CD4-positive, alpha-beta T cell (primary cell): ENCODE measurements at regions not wholly inside any gene's neighbourhood (a gene's known extent, or its start where the extent isn't known, plus 50 kb on each side); places are given as distances from the start of the nearest gene placed in this dataset.

Source experiments
- ATAC-seq: fragments of 200-7000 bp; cut with Tn5 transposase; one replicate; pipeline ENCODE4 v1.10.0; 2022; ENCODE audit warnings: mild to moderate bottlenecking; ENCODE audit not compliant: poor library complexity
- CTCF ChIA-PET: fragments of 350-600 bp; sonication (Branson Sonifier 250); formaldehyde crosslinking; loops from one replicate; lab custom pipeline; 2021; ENCODE audit warnings: antibody characterized with exemption, inconsistent platforms; lab: Charles Lee
- POLR2A ChIA-PET: fragments of 350-600 bp; sonication (Branson Sonifier 250); formaldehyde crosslinking; loops from one replicate; lab custom pipeline; 2021; ENCODE audit warnings: antibody characterized with exemption, inconsistent platforms; lab: Charles Lee
- DNase-seq, 14 experiments: peaks; one replicate each; pipeline ENCODE4 v3.0.0-alpha.2; 2013 to 2020; ENCODE audit warnings: mixed read lengths in 2 of 14
- H3K27ac ChIP-seq, 2 donors: one replicate each; pipeline versions ENCODE4 v1.5.1 to v1.7.0; 2013; ENCODE audit warnings: low read length in 2 of 2, low read depth in 1 of 2, mild to moderate bottlenecking in 1 of 2
- H3K27me3 ChIP-seq, 2 experiments: 1 replicate in 1 of 2; 2 replicates in 1 of 2; pipeline versions ENCODE4 v1.6.1 to v1.7.0; 2013; ENCODE audit warnings: low read length in 2 of 2, control low read depth in 1 of 2, mild to moderate bottlenecking in 1 of 2, moderate library complexity in 1 of 2; ENCODE audit not compliant: insufficient read depth in 2 of 2, control insufficient read depth in 1 of 2
- H3K36me3 ChIP-seq: one replicate; pipeline ENCODE4 v1.6.1; 2013; ENCODE audit warnings: low read length, control low read depth; ENCODE audit not compliant: insufficient read depth
- H3K4me1 ChIP-seq: one replicate; pipeline ENCODE4 v1.6.1; 2013; ENCODE audit warnings: low read length, control low read depth; ENCODE audit not compliant: insufficient read depth
- H3K4me3 ChIP-seq: one replicate; pipeline ENCODE4 v1.5.1; 2013; ENCODE audit warnings: mild to moderate bottlenecking, low read length, moderate library complexity
- H3K9me3 ChIP-seq, 2 experiments: 1 replicate in 1 of 2; 2 replicates in 1 of 2; pipeline versions ENCODE4 v1.6.1 to v1.7.0; 2013; ENCODE audit warnings: low read length in 2 of 2, mild to moderate bottlenecking in 2 of 2, control low read depth in 1 of 2, moderate library complexity in 1 of 2; ENCODE audit not compliant: control insufficient read depth in 1 of 2, insufficient read depth in 1 of 2
- H3K27ac Mint-ChIP-seq: one replicate; pipeline ENCODE4 v1.8.0; 2020; ENCODE audit warnings: mixed read lengths
- H3K27me3 Mint-ChIP-seq: one replicate; pipeline ENCODE4 v1.8.0; 2021; ENCODE audit warnings: mixed read lengths
- H3K36me3 Mint-ChIP-seq: one replicate; pipeline ENCODE4 v1.8.0; 2021; ENCODE audit warnings: low read depth, mixed read lengths
- H3K4me1 Mint-ChIP-seq: one replicate; pipeline ENCODE4 v1.8.0; 2021; ENCODE audit warnings: low read depth, mixed read lengths
- H3K4me3 Mint-ChIP-seq: one replicate; pipeline ENCODE4 v1.8.0; 2020; ENCODE audit warnings: mild to moderate bottlenecking, mixed read lengths
- H3K9me3 Mint-ChIP-seq: one replicate; pipeline ENCODE4 v1.8.0; 2020; ENCODE audit warnings: mixed read lengths
- intact Hi-C, 2 experiments: fragments of 100-400 bp; cut with DNase I in 1 of 2; cut with micrococcal nuclease in 1 of 2; formaldehyde crosslinking; loops; one replicate each; pipeline versions ENCODE4 v1.15.1 to v1.9.0; 2023 to 2025; cut with DNase I, micrococcal nuclease
- TF ChIP-seq, protein P1 (sequence below): fragments of 200-600 bp; IDR thresholded peaks from one replicate; pipeline ENCODE4 v1.8.0; 2022; ENCODE audit warnings: antibody characterized with exemption, mild to moderate bottlenecking

GRCh38 chr16:61296305-61296704 lies 739.9 kb downstream of the CDH8 start:
- Histone ChIP-seq H3K36me3 (no peaks in the 10 kb centered on the region), H3K4me3 (no peak overlapping the region), H3K9me3 (peaks cover 0 to 16% of the 10 kb centered on the region in 2 experiments), H3K4me1 (no peaks in the 10 kb centered on the region), H3K27ac (no peak overlapping the region), H3K27me3 (no peaks in the 10 kb centered on the region)
- peaks cover 6% of the 10 kb centered on the region for H3K9me3 Mint-ChIP-seq
- no peak for DNase-seq
- intact Hi-C loops = no loop called here
- no peaks in the 10 kb centered on the region for H3K27me3 Mint-ChIP-seq
- no peak overlapping the region for H3K27ac Mint-ChIP-seq
- ChIA-PET CTCF (no interaction called here), POLR2A (no interaction called here)
- ATAC-seq = no peak
- H3K36me3 Mint-ChIP-seq = no peaks in the 10 kb centered on the region
- H3K4me1 Mint-ChIP-seq = no peaks in the 10 kb centered on the region
- TF ChIP-seq, protein P1, sequence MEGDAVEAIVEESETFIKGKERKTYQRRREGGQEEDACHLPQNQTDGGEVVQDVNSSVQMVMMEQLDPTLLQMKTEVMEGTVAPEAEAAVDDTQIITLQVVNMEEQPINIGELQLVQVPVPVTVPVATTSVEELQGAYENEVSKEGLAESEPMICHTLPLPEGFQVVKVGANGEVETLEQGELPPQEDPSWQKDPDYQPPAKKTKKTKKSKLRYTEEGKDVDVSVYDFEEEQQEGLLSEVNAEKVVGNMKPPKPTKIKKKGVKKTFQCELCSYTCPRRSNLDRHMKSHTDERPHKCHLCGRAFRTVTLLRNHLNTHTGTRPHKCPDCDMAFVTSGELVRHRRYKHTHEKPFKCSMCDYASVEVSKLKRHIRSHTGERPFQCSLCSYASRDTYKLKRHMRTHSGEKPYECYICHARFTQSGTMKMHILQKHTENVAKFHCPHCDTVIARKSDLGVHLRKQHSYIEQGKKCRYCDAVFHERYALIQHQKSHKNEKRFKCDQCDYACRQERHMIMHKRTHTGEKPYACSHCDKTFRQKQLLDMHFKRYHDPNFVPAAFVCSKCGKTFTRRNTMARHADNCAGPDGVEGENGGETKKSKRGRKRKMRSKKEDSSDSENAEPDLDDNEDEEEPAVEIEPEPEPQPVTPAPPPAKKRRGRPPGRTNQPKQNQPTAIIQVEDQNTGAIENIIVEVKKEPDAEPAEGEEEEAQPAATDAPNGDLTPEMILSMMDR = no peak
- H3K4me3 Mint-ChIP-seq = no peak overlapping the region

DNA sequence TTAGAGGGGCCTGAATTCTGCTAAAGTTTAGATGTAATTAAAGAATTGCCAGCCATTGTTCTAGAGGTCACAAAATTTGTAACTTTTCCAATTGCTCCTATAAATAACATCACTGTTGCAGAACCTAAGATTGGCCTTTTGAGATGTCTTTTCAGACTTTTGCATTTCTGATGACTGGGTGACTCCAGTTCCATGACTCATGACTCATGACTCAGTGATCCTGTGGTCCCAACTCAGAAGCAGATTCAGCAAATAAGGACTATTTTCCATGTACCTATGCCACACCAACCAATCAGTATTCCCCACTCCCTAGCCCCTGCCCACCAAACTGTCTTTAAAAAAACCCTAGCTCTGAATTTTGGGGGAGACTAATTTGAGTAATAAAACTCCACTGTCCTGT lies 740.9 kb downstream of the CDH8 start:
- DNase-seq (no peak), ATAC-seq (no peak)
- ChIA-PET POLR2A (no interaction called here), CTCF (no interaction called here)
- TF ChIP-seq, protein P1 = no peak
- H3K27me3 Mint-ChIP-seq = no peaks in the 10 kb centered on the region
- Histone ChIP-seq H3K36me3 (no peaks in the 10 kb centered on the region), H3K9me3 (peaks cover 0 to 16% of the 10 kb centered on the region in 2 experiments), H3K4me3 (no peak overlapping the region), H3K27ac (no peak overlapping the region), H3K27me3 (no peaks in the 10 kb centered on the region), H3K4me1 (no peaks in the 10 kb centered on the region)
- H3K27ac Mint-ChIP-seq = no peak overlapping the region
- intact Hi-C loops = no loop called here
- H3K4me3 Mint-ChIP-seq = no peak overlapping the region
- H3K9me3 Mint-ChIP-seq = peaks cover 6% of the 10 kb centered on the region
- no peaks in the 10 kb centered on the region for H3K4me1 Mint-ChIP-seq
- no peaks in the 10 kb centered on the region for H3K36me3 Mint-ChIP-seq

- no peak for DNase-seq
- Mint-ChIP-seq H3K36me3 (no peaks in the 10 kb centered on the region), H3K9me3 (peaks cover 10% of the 10 kb centered on the region), H3K4me1 (no peaks in the 10 kb centered on the region), H3K27ac (no peak overlapping the region), H3K27me3 (no peaks in the 10 kb centered on the region), H3K4me3 (no peak overlapping the region)
- Histone ChIP-seq H3K4me1 (no peaks in the 10 kb centered on the region), H3K27ac (no peak overlapping the region), H3K9me3 (peaks cover 0 to 10% of the 10 kb centered on the region in 2 experiments), H3K36me3 (no peaks in the 10 kb centered on the region), H3K27me3 (no peaks in the 10 kb centered on the region), H3K4me3 (no peak overlapping the region)
- intact Hi-C loops = no loop called here
- ChIA-PET POLR2A (no interaction called here), CTCF (no interaction called here)
- ATAC-seq = no peak
- TF ChIP-seq, protein P1 = no peak
Measured at GRCh38 chr16:61289141-61289540, 747.1 kb downstream of the CDH8 start.
